ENCODE measurements at regions not wholly inside any gene's neighbourhood (a gene's known extent, or its start where the extent isn't known, plus 50 kb on each side); places are given as distances from the start of the nearest gene placed in this dataset.

DNA sequence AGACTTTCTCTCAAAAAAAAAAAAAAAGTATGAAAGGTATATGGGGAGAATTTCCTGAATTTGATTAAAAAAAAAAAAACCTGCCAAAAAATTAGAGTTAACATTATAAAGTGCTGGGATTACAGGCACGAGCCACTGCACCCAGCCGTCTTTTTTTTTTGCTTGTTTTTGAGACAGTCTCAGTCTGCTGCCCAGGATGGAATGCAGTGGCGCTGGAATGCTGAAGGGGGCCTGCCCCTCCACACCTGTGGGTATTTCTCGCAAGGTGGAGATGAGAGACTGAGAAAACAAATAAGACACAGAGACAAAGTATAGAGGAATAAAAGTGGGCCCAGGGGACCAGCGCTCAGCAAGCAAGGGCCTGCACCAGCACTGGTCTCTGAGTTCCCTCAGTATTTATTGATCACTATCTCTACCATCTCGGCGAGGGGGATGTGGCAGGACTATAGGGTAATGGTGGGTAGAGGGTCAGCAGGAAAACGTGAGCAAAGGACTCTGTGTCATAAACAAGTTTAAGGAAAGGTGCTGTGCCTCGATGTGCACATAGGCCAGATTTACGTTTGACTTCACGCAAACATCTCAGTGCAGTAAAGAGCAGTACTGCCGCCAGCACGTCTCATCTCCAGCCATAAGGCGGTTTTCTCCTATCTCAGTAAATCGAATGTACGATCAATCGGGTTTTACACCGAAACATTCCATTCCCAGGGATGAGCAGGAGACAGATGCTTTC, 117.2 kb downstream of the GOSR1 start:
- no peak overlapping the region for H3K27ac ChIP-seq
- H3K36me3 ChIP-seq (replicated peaks in 1 of 2; ENCODE audit: insufficient read depth in 1 of 2, low read depth in 2 of 2) = no peaks in the 10 kb centered on the region
- H3K9me3 ChIP-seq = no peaks in the 10 kb centered on the region
- no peak for DNase-seq
- no peaks in the 10 kb centered on the region for H3K4me1 ChIP-seq
- H3K4me3 ChIP-seq = no peak overlapping the region
- WGBS, 2 donors = 78 to 79% methylated on average over 18 of the region's 18 CpGs
- no peak for ATAC-seq
- TF ChIP-seq, protein P1, sequence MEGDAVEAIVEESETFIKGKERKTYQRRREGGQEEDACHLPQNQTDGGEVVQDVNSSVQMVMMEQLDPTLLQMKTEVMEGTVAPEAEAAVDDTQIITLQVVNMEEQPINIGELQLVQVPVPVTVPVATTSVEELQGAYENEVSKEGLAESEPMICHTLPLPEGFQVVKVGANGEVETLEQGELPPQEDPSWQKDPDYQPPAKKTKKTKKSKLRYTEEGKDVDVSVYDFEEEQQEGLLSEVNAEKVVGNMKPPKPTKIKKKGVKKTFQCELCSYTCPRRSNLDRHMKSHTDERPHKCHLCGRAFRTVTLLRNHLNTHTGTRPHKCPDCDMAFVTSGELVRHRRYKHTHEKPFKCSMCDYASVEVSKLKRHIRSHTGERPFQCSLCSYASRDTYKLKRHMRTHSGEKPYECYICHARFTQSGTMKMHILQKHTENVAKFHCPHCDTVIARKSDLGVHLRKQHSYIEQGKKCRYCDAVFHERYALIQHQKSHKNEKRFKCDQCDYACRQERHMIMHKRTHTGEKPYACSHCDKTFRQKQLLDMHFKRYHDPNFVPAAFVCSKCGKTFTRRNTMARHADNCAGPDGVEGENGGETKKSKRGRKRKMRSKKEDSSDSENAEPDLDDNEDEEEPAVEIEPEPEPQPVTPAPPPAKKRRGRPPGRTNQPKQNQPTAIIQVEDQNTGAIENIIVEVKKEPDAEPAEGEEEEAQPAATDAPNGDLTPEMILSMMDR (IDR thresholded peaks at IDR 0.05) = no peak
- no peak for TF ChIP-seq POLR2A (IDR thresholded peaks at IDR 0.05)
- intact Hi-C loops (cut with DNase I) = no loop called here
- no peaks in the 10 kb centered on the region for H3K27me3 ChIP-seq

DNA sequence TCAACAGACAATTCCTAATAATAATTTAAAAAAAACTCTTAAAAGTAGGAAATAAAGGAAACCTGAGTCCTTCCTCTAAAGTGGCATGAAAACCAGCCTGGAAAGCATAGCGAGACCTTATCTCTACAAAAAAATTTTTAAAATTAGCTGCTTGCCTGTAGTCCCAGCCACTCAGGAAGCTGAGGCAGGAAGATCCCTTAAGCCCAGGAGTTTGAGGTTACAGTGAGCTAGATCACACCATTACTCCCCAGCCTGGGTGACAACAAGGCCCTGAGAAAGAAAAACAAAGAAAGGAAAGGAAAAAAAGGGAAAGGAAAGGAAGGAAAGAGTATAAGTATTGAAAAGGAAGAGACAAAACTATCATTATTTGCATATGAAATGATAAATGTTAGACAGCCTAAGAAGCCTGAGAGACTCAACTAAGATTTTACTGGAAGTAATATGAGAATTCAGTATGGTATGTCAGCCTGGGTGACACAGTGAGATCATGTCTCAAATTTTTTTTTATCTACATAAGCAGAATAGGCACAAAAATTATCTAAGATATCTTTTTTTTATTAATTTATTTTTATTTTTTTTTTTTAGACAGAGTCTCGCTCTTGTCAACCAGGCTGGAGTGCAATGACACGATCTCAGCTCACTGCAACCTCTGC, 113.0 kb downstream of the GOSR1 start:
- ATAC-seq = no peak
- 73 to 74% methylated on average over 3 of the region's 3 CpGs for WGBS, 2 donors

DNA sequence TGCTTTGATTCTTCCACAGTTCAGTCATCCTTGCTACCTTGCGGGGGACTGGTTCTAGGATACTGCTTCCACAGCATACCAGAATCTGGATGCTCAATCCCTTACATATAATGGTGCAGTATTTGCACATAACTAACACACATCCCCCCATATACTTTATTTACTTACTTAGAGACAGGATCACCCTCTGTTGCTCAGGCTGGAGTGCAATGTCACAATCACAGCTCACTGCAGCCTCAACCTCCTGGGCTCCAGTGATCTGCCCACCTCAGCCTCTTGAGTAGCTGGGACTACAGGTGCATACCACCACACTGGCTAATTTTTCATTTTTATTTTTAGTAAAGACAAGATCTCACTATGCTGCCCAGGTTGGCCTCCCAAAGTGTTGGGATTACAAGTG, 112.2 kb downstream of the GOSR1 start:
- no peak for DNase-seq
- WGBS, 2 donors = 90 to 97% methylated on average over 1 of the region's 1 CpG
- no peaks in the 10 kb centered on the region for H3K27me3 ChIP-seq
- no peak for TF ChIP-seq POLR2A (IDR thresholded peaks at IDR 0.05)
- H3K4me3 ChIP-seq = no peak overlapping the region
- no peaks in the 10 kb centered on the region for H3K4me1 ChIP-seq
- no peaks in the 10 kb centered on the region for H3K9me3 ChIP-seq
- ATAC-seq = no peak
- H3K36me3 ChIP-seq (replicated peaks in 1 of 2; ENCODE audit: insufficient read depth in 1 of 2, low read depth in 2 of 2) = no peaks in the 10 kb centered on the region
- H3K27ac ChIP-seq = no peak overlapping the region
- intact Hi-C loops (cut with DNase I) = no loop called here

More for the DNA sequence above, 113.0 kb downstream of the GOSR1 start:
- no peak overlapping the region for H3K27ac ChIP-seq
- H3K9me3 ChIP-seq = no peaks in the 10 kb centered on the region
- no peak for TF ChIP-seq POLR2A (IDR thresholded peaks at IDR 0.05)
- TF ChIP-seq, protein P1 (IDR thresholded peaks at IDR 0.05) = no peak
- intact Hi-C loops (cut with DNase I) = no loop called here
- H3K36me3 ChIP-seq (replicated peaks in 1 of 2; ENCODE audit: insufficient read depth in 1 of 2, low read depth in 2 of 2) = no peaks in the 10 kb centered on the region
- H3K4me1 ChIP-seq = no peaks in the 10 kb centered on the region
- no peaks in the 10 kb centered on the region for H3K27me3 ChIP-seq
- no peak for DNase-seq
- no peak overlapping the region for H3K4me3 ChIP-seq

DNA sequence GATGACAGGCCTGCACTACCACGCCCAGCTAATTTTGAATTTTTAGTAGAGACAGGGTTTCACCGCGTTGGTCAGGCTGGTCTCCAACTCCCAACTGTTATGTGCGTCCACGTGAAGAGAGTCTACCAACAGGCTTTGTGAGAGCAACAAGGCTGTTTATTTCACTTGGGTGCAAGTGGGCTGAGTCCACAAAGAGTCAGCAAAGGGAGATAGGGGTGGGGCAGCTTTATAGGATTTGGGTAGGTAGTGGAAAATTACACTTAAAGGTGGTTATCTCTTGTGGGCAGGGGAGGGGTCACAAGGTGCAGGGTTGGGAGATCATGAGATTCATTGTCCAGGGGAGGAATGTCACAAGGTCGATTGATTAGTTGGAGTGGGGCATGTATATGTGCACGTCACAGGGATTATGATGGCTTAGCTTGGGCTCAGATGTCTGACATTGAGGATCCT, 111.6 kb downstream of the GOSR1 start:
- 67 to 79% methylated on average over 7 of the region's 7 CpGs for WGBS, 2 donors
- intact Hi-C loops (cut with DNase I) = no loop called here
- no peaks in the 10 kb centered on the region for H3K4me1 ChIP-seq
- TF ChIP-seq, protein P1 (IDR thresholded peaks at IDR 0.05) = no peak
- no peak for TF ChIP-seq POLR2A (IDR thresholded peaks at IDR 0.05)
- DNase-seq (no peak), ATAC-seq (no peak)
- H3K9me3 ChIP-seq = no peaks in the 10 kb centered on the region
- H3K4me3 ChIP-seq = no peak overlapping the region
- H3K36me3 ChIP-seq (replicated peaks in 1 of 2; ENCODE audit: insufficient read depth in 1 of 2, low read depth in 2 of 2) = no peaks in the 10 kb centered on the region
- no peaks in the 10 kb centered on the region for H3K27me3 ChIP-seq
- H3K27ac ChIP-seq = no peak overlapping the region

DNA sequence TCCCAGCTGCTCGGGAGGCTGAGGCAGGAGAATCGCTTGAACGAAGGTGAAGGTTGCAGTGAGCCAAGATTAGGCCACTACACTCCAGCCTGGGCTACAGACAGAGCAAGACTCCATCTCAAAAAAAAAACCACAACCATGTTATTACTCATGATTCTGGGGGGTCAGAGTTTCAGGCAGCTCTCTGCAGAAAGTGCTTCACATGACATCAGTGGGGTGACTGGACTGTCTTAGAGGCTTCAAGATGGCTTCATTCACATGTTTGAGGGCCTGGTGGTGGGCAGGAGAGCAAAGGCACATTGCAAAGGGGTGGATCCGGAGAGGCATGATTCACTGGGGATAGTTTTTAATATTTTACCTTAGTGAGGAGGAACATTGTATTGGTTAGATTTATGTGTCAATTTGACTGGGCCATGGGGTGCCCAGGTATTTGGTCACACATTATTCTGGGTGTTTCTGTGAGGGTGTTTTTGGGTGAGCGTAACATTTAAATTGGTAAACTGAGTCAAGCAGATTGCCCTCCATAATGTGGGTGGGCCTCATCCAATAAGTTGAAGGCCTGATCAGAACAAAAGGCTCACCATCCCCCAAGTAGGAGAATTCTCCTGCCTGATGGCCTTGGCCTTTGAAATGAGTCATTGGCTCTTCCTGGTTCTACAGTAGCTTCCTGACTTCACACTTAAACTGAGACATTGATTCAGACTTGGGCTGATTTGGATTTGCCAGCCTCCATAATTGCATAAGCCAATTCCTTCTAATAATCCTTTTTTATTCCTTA, 109.8 kb downstream of the GOSR1 start:
- ATAC-seq = no peak
- no peak overlapping the region for H3K27ac ChIP-seq
- 93 to 96% methylated on average over 5 of the region's 5 CpGs for WGBS, 2 donors
- H3K4me1 ChIP-seq = no peaks in the 10 kb centered on the region
- intact Hi-C loops (cut with DNase I) = no loop called here
- no peak for DNase-seq
- H3K27me3 ChIP-seq = no peaks in the 10 kb centered on the region
- no peaks in the 10 kb centered on the region for H3K36me3 ChIP-seq (replicated peaks in 1 of 2; ENCODE audit: insufficient read depth in 1 of 2, low read depth in 2 of 2)
- no peaks in the 10 kb centered on the region for H3K9me3 ChIP-seq
- no peak overlapping the region for H3K4me3 ChIP-seq
- no peak for TF ChIP-seq POLR2A (IDR thresholded peaks at IDR 0.05)
- TF ChIP-seq, protein P1 (IDR thresholded peaks at IDR 0.05) = no peak
